Motor neuron (in vitro differentiated cells): ENCODE measurements at regions not wholly inside any gene's neighbourhood (a gene's known extent, or its start where the extent isn't known, plus 50 kb on each side); places are given as distances from the start of the nearest gene placed in this dataset.
A peak's percentile ranks its signal among the peaks of the same experiment; 100 is the strongest.

ENCODE experiments used
- ATAC-seq, 8 experiments: fragments of 200-7000 bp; cut with Tn5 transposase; replicated peaks in 6 of 8; 2 replicates each; pipeline ENCODE4 v1.8.0; 2021; ENCODE audit warnings: mild to moderate bottlenecking in 8 of 8, moderate library complexity in 8 of 8
- H3K27ac ChIP-seq, 2 donors: fragments of 250-450 bp; sonication (Bioruptor Pico); 2 replicates each; pipeline ENCODE4 v1.9.0; 2021; ENCODE audit warnings: antibody characterized with exemption in 2 of 2, mild to moderate bottlenecking in 2 of 2, moderate library complexity in 1 of 2
- H3K4me1 ChIP-seq, 2 donors: fragments of 250-450 bp; sonication (Bioruptor Pico); replicated peaks in 1 of 2; 2 replicates each; pipeline ENCODE4 v1.6.1; 2021; ENCODE audit warnings: antibody characterized with exemption in 2 of 2, mild to moderate bottlenecking in 2 of 2, moderate library complexity in 1 of 2
- H3K4me3 ChIP-seq, 5 donors: fragments of 250-450 bp; sonication (Bioruptor Pico); 2 replicates each; pipeline ENCODE4 v1.9.0; 2021; ENCODE audit warnings: antibody characterized with exemption in 5 of 5, mild to moderate bottlenecking in 5 of 5, moderate library complexity in 4 of 5
- WGBS, 10 experiments: fragments of 450-650 bp; shearing (Covaris generic); methylation state at CpG; one replicate each; pipeline ENCODE4 v1.0.0; 2022; 5-methylcytosine and 5-hydroxymethylcytosine counted together
- in situ Hi-C, 9 experiments: fragments of 400-800 bp; cut with MboI; loops; one replicate each; pipeline ENCODE4 v1.15.0; 2021; ENCODE audit warnings: low sequenced_read_pairs in 9 of 9, low pct_unique_long_range_greater_than_20kb in 2 of 9; ENCODE audit not compliant: unreplicated experiment in 9 of 9

DNA sequence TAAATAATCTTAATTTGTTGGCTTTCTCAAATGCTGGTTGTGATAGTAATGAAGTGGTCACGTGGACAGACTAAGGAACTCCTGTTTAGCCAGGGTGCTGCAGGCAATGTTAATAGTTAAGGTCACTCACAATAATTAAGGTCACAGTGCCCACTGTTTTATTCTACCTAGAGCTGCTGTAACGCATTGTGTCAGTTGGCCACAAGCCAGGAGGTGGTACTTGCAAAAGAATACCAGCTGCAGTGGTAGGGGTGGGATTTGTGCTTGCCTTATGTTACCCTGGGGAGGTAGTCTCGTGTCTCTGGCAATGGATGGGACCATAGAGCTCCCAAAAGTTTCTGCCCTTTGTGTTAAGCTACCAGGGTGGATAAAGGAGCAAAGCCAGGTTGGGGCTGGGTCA is 969.1 kb upstream of the CDH8 start:
- peak in 3 of 8 experiments; percentile 43 to 50 (median 45) for ATAC-seq
- H3K4me3 ChIP-seq, result no peak overlapping the region
- in situ Hi-C loops, result no loop called here
- 0 to 64% (median 52%) methylated on average over 1 to 3 of the region's 3 CpGs for WGBS, 10 experiments
- no peaks in the 10 kb centered on the region for H3K4me1 ChIP-seq
- no peak overlapping the region for H3K27ac ChIP-seq

- Histone ChIP-seq H3K4me3 (no peak overlapping the region), H3K4me1 (peaks cover 0 to 18% of the 10 kb centered on the region in 2 donors), H3K27ac (no peak overlapping the region)
- WGBS, 10 experiments, result 0 to 94% (median 88%) methylated on average over 1 of the region's 1 CpG; no CpG with 5 or more reads in 5 of the 10 experiments
- in situ Hi-C loops, result no loop called here
- peak in 1 of 8 experiments; percentile 71 for ATAC-seq
These were observed 953.2 kb upstream of the CDH8 start for GRCh38 chr16:62989480-62989879.

DNA sequence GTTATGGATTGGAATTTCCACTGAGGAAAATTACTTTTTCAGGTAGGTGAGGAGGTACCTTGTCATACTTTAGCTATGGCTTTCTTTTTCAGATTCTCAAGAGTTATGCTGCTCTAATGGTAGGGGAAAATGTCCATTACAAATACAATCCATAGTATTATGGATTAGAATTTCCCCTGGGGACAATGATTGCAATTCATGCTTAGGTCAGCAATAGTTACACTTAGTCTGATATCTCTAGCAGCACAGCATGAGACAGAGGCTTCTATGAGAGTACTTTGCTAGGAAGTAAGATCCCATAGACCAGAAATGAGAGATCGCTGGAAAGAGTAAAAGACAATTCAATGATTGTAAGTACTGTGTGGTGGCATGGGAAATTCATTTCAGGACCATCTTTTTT is 949.5 kb upstream of the CDH8 start:
- 0 to 100% (median 70%) methylated on average over 1 of the region's 1 CpG; no CpG with 5 or more reads in 4 of the 10 experiments for WGBS, 10 experiments

DNA sequence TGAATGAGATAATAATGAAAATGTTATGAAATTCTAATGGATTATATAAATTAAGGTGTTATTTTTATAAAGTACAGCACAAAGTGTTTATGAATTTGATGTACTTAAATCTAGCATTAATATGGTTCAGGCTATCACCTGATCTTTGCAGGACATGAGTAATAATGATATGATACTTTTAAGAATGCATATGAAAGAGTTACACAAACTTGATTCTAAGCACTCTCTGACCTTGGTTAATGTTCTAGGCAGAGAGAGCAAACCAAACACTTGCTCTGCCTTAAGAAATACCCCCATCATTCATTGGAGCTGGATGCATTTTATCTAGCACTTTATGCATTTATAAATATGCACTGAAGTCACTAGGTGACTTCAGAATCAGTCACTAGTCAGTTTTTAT is 942.2 kb upstream of the CDH8 start:
- Histone ChIP-seq H3K4me3 (no peak overlapping the region), H3K4me1 (peaks cover 0 to 11% of the 10 kb centered on the region in 2 donors), H3K27ac (no peak overlapping the region)
- in situ Hi-C loops, result no loop called here
- no peak for ATAC-seq

More for the DNA sequence above, 949.5 kb upstream of the CDH8 start:
- Histone ChIP-seq H3K4me1 (peaks cover 0 to 17% of the 10 kb centered on the region in 2 donors), H3K27ac (no peak overlapping the region), H3K4me3 (no peak overlapping the region)
- in situ Hi-C loops, result no loop called here
- peak in 1 of 8 experiments; percentile 58 for ATAC-seq

DNA sequence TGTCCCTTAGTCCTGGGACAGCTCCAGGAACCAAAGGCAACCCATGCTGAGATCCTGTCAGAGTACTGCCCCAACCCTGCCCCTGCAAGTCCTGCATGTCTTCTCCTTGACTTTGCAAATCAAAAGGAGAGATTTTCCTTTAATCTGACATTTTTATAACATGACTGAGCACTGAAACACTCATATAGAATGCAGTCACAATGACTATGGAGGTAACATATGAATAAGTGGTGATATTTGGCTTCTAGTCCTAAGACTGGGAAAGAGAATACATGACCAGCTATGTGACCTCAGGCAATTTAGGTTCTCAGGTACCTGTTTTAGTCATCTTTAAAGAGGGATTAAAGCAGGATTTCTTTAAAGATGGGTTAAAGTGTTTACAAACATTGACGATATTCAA is 941.6 kb upstream of the CDH8 start:
- no peak for ATAC-seq
- in situ Hi-C loops, result no loop called here
- H3K4me1 ChIP-seq, result peaks cover 0 to 11% of the 10 kb centered on the region in 2 donors
- no peak overlapping the region for H3K4me3 ChIP-seq
- WGBS, 10 experiments, result 50 to 100% (median 83%) methylated on average over 1 of the region's 1 CpG; no CpG with 5 or more reads in 5 of the 10 experiments
- H3K27ac ChIP-seq, result no peak overlapping the region

GRCh38 chr16:62974424-62974823 is 938.2 kb upstream of the CDH8 start:
- H3K4me1 ChIP-seq, result peaks cover 18 to 42% of the 10 kb centered on the region in 2 donors
- 43 to 100% (median 88%) methylated on average over 1 of the region's 1 CpG; no CpG with 5 or more reads in 1 of the 10 experiments for WGBS, 10 experiments
- H3K27ac ChIP-seq, result no peak overlapping the region
- ATAC-seq, result no peak
- in situ Hi-C loops, result no loop called here
- no peak overlapping the region for H3K4me3 ChIP-seq

DNA sequence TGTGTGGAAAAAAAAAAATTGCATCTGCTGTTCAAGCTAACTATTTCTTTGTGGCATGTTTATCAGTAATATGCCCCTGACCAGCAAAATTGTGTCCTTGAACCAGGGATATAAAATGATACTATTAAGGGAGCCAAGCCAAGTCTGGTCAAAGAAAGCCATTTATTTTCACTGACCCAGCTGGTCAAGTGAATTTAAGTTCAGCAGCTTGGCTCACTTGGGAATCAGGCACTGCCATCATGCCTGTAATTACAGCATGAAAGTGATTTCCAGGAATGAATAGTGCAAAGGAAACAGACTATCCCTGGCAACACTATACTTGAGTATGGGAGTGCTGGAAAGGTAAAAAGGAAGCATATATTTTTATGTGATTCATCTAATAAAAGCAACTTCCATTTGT is 934.6 kb upstream of the CDH8 start:
- ATAC-seq, result no peak
- Histone ChIP-seq H3K27ac (no peak overlapping the region), H3K4me1 (peaks cover 18 to 65% of the 10 kb centered on the region in 2 donors), H3K4me3 (no peak overlapping the region)
- in situ Hi-C loops, result no loop called here

DNA sequence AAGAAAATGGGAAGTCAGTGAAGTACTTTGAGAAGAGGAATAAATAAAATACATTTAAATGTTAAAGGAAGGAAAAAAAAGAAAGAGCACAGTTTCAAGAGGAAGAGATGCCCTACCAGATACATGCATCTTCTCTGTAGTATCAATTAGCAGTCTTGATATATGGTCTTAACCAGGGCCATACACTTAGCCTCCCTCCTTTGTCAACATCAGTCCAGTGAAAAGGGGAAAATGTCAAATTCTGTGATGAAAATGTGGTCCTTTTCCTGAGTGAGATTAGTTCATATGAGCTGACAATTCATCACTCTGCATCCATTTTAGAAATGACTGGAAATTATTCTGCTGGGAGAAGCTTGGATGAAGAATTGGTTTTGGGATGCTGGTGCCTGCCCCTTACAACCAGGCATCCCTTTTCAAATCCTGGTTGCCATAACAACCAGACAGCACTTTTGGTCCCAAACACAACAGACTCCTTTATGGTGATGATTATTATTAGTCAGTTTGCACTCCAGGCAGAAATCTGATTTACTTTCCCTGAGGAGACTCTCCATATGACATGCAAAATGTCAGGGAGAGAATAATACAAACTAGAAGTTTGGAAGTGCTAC is 933.6 kb upstream of the CDH8 start:
- peak in 5 of 8 experiments; percentile 58 to 87 (median 79) for ATAC-seq
- Histone ChIP-seq H3K4me1 (peaks cover 18 to 63% of the 10 kb centered on the region in 2 donors), H3K4me3 (no peak overlapping the region), H3K27ac (no peak overlapping the region)
- in situ Hi-C loops, result no loop called here

DNA sequence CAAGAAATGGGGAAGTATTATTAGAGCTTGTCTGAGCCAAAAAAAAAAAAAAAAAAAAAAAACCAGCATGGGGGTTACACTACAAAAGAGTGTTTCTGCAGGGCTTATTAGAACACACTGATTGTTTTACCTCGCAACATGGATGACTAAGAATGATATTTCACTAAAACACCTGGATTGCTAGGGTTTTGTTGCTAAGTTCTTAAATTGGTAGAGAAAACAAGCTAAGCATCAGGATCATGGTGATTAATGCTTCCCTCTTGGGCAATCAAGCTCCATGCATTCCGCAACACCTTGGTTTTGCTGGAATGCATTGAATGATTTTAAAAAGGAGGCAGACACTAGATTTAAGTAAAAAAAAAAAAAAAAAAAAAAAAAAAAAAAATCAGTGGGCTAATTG is 931.4 kb upstream of the CDH8 start:
- no peak for ATAC-seq
- in situ Hi-C loops, result no loop called here

GRCh38 chr16:62967163-62967562 is 930.9 kb upstream of the CDH8 start:
- no peak overlapping the region for H3K4me3 ChIP-seq
- WGBS, 10 experiments, result 0 to 100% (median 41%) methylated on average over 1 to 3 of the region's 3 CpGs; no CpG with 5 or more reads in 1 of the 10 experiments
- no peak overlapping the region for H3K27ac ChIP-seq
- H3K4me1 ChIP-seq, result peaks cover 16 to 50% of the 10 kb centered on the region in 2 donors
- in situ Hi-C loops, result no loop called here
- no peak for ATAC-seq

More for the DNA sequence above, 931.4 kb upstream of the CDH8 start:
- Histone ChIP-seq H3K4me3 (no peak overlapping the region), H3K4me1 (peaks cover 18 to 55% of the 10 kb centered on the region in 2 donors), H3K27ac (no peak overlapping the region)
- WGBS, 10 experiments, result 50 to 100% (median 83%) methylated on average over 1 to 2 of the region's 2 CpGs

GRCh38 chr16:62966626-62967025 is 930.4 kb upstream of the CDH8 start:
- peak in 1 of 8 experiments; percentile 40 for ATAC-seq
- in situ Hi-C loops, result no loop called here
- Histone ChIP-seq H3K27ac (no peak overlapping the region), H3K4me1 (peaks cover 15 to 45% of the 10 kb centered on the region in 2 donors), H3K4me3 (no peak overlapping the region)
- 0 to 100% (median 100%) methylated on average over 1 of the region's 1 CpG; no CpG with 5 or more reads in 3 of the 10 experiments for WGBS, 10 experiments

- in situ Hi-C loops, result no loop called here
- Histone ChIP-seq H3K4me3 (no peak overlapping the region), H3K4me1 (peaks cover 8 to 37% of the 10 kb centered on the region in 2 donors), H3K27ac (no peak overlapping the region)
- ATAC-seq, result peak; percentile 64 to 94 (median 78)
- WGBS, 10 experiments, result 10 to 78% (median 52%) methylated on average over 2 to 3 of the region's 3 CpGs; no CpG with 5 or more reads in 5 of the 10 experiments
These were observed 929.6 kb upstream of the CDH8 start for GRCh38 chr16:62965831-62966230.

- ATAC-seq, result peak in 1 of 8 experiments; percentile 57
- in situ Hi-C loops, result no loop called here
- Histone ChIP-seq H3K27ac (no peak overlapping the region), H3K4me3 (no peak overlapping the region), H3K4me1 (peaks cover 0 to 17% of the 10 kb centered on the region in 2 donors)
- 0 to 100% (median 58%) methylated on average over 1 to 2 of the region's 2 CpGs; no CpG with 5 or more reads in 2 of the 10 experiments for whole genome bisulfite sequencing, 10 experiments
These were observed 927.6 kb upstream of the CDH8 start for GRCh38 chr16:62963846-62964245.

GRCh38 chr16:62955033-62955349 is 918.8 kb upstream of the CDH8 start:
- ATAC-seq, result peak in 1 of 8 experiments; percentile 21
- H3K27ac ChIP-seq, result no peak overlapping the region
- H3K4me3 ChIP-seq, result no peak overlapping the region
- H3K4me1 ChIP-seq, result peaks cover 3 to 12% of the 10 kb centered on the region in 2 donors
- in situ Hi-C loops, result no loop called here
- 15 to 90% (median 70%) methylated on average over 2 to 7 of the region's 7 CpGs; no CpG with 5 or more reads in 1 of the 10 experiments for WGBS, 10 experiments
